ENCODE measurements at regions not wholly inside any gene's neighbourhood (a gene's known extent, or its start where the extent isn't known, plus 50 kb on each side); places are given as distances from the start of the nearest gene placed in this dataset.

GRCh38 chr20:11064946-11065345, 391.1 kb upstream of the JAG1 start:
- TF ChIP-seq CTCF (conservative IDR thresholded peaks at IDR 0.05): no peak
- no peak for TF ChIP-seq EZH2 (IDR thresholded peaks at IDR 0.05; ENCODE audit: low read depth)
